Gastrocnemius medialis (tissue), 4 donors: ENCODE measurements at regions not wholly inside any gene's neighbourhood (a gene's known extent, or its start where the extent isn't known, plus 50 kb on each side); places are given as distances from the start of the nearest gene placed in this dataset.
"Not testable (repeated sequence)": the region's sequence is repeated elsewhere in the genome, so short reads cannot be mapped to it uniquely, and the experiment has no call there.

Experiments used
- ATAC-seq, 2 donors: fragments of 150-250 bp; one replicate each; pipeline ENCODE4 v1.9.1; 2016
- DNase-seq, 2 donors: peaks; one replicate each; pipeline ENCODE4 v3.0.0-alpha.2; 2019
- H3K27ac ChIP-seq, 4 donors: fragments of 200-600 bp; sonication (generic); 1 replicate in 1 of 4; 2 replicates in 3 of 4; pipeline ENCODE4 v1.5.1; 2016 to 2018; ENCODE audit warnings: mild to moderate bottlenecking in 2 of 4, moderate library complexity in 1 of 4
- H3K27me3 ChIP-seq, 3 donors: fragments of 200-600 bp; sonication (generic) in 2 of 3; 1 replicate in 1 of 3; 2 replicates in 2 of 3; pipeline versions ENCODE4 v1.5.1 to v1.6.0; 2016 to 2019; ENCODE audit warnings: mild to moderate bottlenecking in 1 of 3, moderate library complexity in 1 of 3
- H3K36me3 ChIP-seq, 2 donors: fragments of 200-600 bp; sonication (generic) in 1 of 2; one replicate each; pipeline ENCODE4 v1.5.1; 2017 to 2018
- H3K4me1 ChIP-seq, 2 donors: fragments of 200-600 bp; sonication (generic) in 1 of 2; one replicate each; pipeline ENCODE4 v1.5.1; 2016 to 2017; ENCODE audit warnings: mild to moderate bottlenecking in 2 of 2
- H3K4me3 ChIP-seq, 4 donors: fragments of 200-600 bp; sonication (generic) in 3 of 4; 1 replicate in 1 of 4; 2 replicates in 3 of 4; pipeline ENCODE4 v1.5.1; 2016 to 2019; ENCODE audit warnings: mild to moderate bottlenecking in 2 of 4
- H3K9me3 ChIP-seq, 3 donors: fragments of 200-600 bp; sonication (generic) in 2 of 3; 1 replicate in 1 of 3; 2 replicates in 2 of 3; pipeline ENCODE4 v1.5.1; 2016 to 2019
- CTCF ChIP-seq, 5 experiments: fragments of 450-650 bp in 3 of 5; fragments of 200-600 bp in 2 of 5; sonication (generic) in 2 of 5; IDR thresholded peaks in 4 of 5; conservative IDR thresholded peaks in 1 of 5; 1 replicate in 4 of 5; 2 replicates in 1 of 5; pipeline ENCODE4 v1.5.1; 2016 to 2019; ENCODE audit warnings: antibody characterized with exemption in 5 of 5, mild to moderate bottlenecking in 3 of 5, moderate library complexity in 3 of 5
- POLR2A ChIP-seq, 2 donors: fragments of 450-650 bp; IDR thresholded peaks; one replicate each; pipeline ENCODE4 v1.6.1; 2017; ENCODE audit warnings: antibody characterized with exemption in 2 of 2, mild to moderate bottlenecking in 2 of 2, moderate library complexity in 2 of 2
- in situ Hi-C, 4 donors: fragments of 200-750 bp; cut with MboI; loops; one replicate each; pipeline versions ENCODE4 v1.15.0 to v1.8.0; 2017; ENCODE audit warnings: low sequenced_read_pairs in 4 of 4
- intact Hi-C: fragments of 100-400 bp; cut with DNase I; formaldehyde crosslinking; loops from one replicate; pipeline ENCODE4 v1.15.1; 2023; ENCODE audit warnings: low total_unique reads

- Histone ChIP-seq H3K27me3 (no peaks in the 10 kb centered on the region), H3K4me3 (no peak overlapping the region), H3K27ac (no peak overlapping the region), H3K36me3 (no peaks in the 10 kb centered on the region), H3K4me1 (no peaks in the 10 kb centered on the region), H3K9me3 (no peaks in the 10 kb centered on the region)
- DNase-seq (no peak), ATAC-seq (no peak)
- intact Hi-C loops = no loop called here
- in situ Hi-C loops = no loop called here
- TF ChIP-seq CTCF (IDR thresholded peaks at IDR 0.05 in 4 of 5, conservative IDR thresholded peaks at IDR 0.05 in 1 of 5) = no peak
- no peak for TF ChIP-seq POLR2A (IDR thresholded peaks at IDR 0.05)
These were observed 154.8 kb upstream of the MAST4 start for GRCh38 chr5:66441351-66441750.

- Histone ChIP-seq H3K27ac (no peak overlapping the region), H3K4me1 (no peaks in the 10 kb centered on the region), H3K27me3 (no peaks in the 10 kb centered on the region), H3K9me3 (no peaks in the 10 kb centered on the region), H3K4me3 (no peak overlapping the region), H3K36me3 (no peaks in the 10 kb centered on the region)
- TF ChIP-seq POLR2A (IDR thresholded peaks at IDR 0.05) = no peak
- no peak for TF ChIP-seq CTCF (IDR thresholded peaks at IDR 0.05 in 4 of 5, conservative IDR thresholded peaks at IDR 0.05 in 1 of 5)
- in situ Hi-C loops (no loop called here), intact Hi-C loops (no loop called here)
- DNase-seq (no peak), ATAC-seq (no peak)
These were observed 153.2 kb upstream of the MAST4 start for GRCh38 chr5:66442951-66443445.

- TF ChIP-seq POLR2A (IDR thresholded peaks at IDR 0.05) = no peak
- TF ChIP-seq CTCF (IDR thresholded peaks at IDR 0.05 in 4 of 5, conservative IDR thresholded peaks at IDR 0.05 in 1 of 5) = no peak
- DNase-seq (no peak), ATAC-seq (no peak)
- H3K27me3 ChIP-seq = no peaks in the 10 kb centered on the region
- in situ Hi-C loops = no loop called here
- no peaks in the 10 kb centered on the region for H3K4me1 ChIP-seq
- intact Hi-C loops = no loop called here
- H3K27ac ChIP-seq = no peak overlapping the region
- H3K36me3 ChIP-seq = no peaks in the 10 kb centered on the region
- no peak overlapping the region for H3K4me3 ChIP-seq
- no peaks in the 10 kb centered on the region for H3K9me3 ChIP-seq
These were observed 152.6 kb upstream of the MAST4 start for GRCh38 chr5:66443462-66444130.

- in situ Hi-C loops, H3K36me3 ChIP-seq, intact Hi-C loops: not testable (repeated sequence)
These were observed 148.1 kb upstream of the MAST4 start for GRCh38 chr5:66448070-66448469.

GRCh38 chr5:66450237-66450636, 146.0 kb upstream of the MAST4 start:
- intact Hi-C loops = no loop called here
- ATAC-seq (no peak), DNase-seq (no peak)
- Histone ChIP-seq H3K27ac (no peak overlapping the region), H3K4me3 (no peak overlapping the region), H3K27me3 (no peaks in the 10 kb centered on the region), H3K4me1 (no peaks in the 10 kb centered on the region), H3K9me3 (no peaks in the 10 kb centered on the region), H3K36me3 (no peaks in the 10 kb centered on the region)
- in situ Hi-C loops = no loop called here
- TF ChIP-seq POLR2A (IDR thresholded peaks at IDR 0.05) = no peak
- TF ChIP-seq CTCF (IDR thresholded peaks at IDR 0.05 in 4 of 5, conservative IDR thresholded peaks at IDR 0.05 in 1 of 5) = no peak

More at GRCh38 chr5:66448070-66448469, 148.1 kb upstream of the MAST4 start:
- not testable (repeated sequence) for H3K4me1 ChIP-seq, DNase-seq, ATAC-seq, H3K9me3 ChIP-seq, H3K27me3 ChIP-seq, H3K27ac ChIP-seq, H3K4me3 ChIP-seq
